K562 (cell line): ENCODE measurements at regions not wholly inside any gene's neighbourhood (a gene's known extent, or its start where the extent isn't known, plus 50 kb on each side); places are given as distances from the start of the nearest gene placed in this dataset.

Source experiments
- EP300 ChIP-seq: IDR thresholded peaks from 2 replicates; pipeline ENCODE4 v1.6.1; 2012; ENCODE audit warnings: low read length, improper control_type of control experiment
- HDAC2 ChIP-seq: fragments of 450-650 bp; IDR thresholded peaks from 2 replicates; pipeline ENCODE4 v1.6.1; 2016; ENCODE audit warnings: mild to moderate bottlenecking
- MAFK ChIP-seq: IDR thresholded peaks from 2 replicates; pipeline ENCODE4 v1.6.1; 2011; ENCODE audit warnings: low read length, improper control_type of control experiment
- REST ChIP-seq, 2 experiments: fragments of 450-650 bp; formaldehyde crosslinking in 1 of 2; IDR thresholded peaks; 2 replicates each; pipeline versions ENCODE4 v1.4.0 to v1.6.1; 2014 to 2020; ENCODE audit warnings: mild to moderate bottlenecking in 2 of 2, borderline replicate concordance in 1 of 2, low read depth in 1 of 2
- TF ChIP-seq, protein P1 (sequence below): fragments of 450-650 bp; formaldehyde crosslinking; IDR thresholded peaks from 2 replicates; pipeline ENCODE4 v1.4.0; 2022; ENCODE audit warnings: missing genetic modification characterization

- TF ChIP-seq HDAC2 (no peak), EP300 (no peak), REST (IDR thresholded peaks at IDR 0.05; ENCODE audit: borderline replicate concordance) (no peak), REST (CRISPR knock-in tag; IDR thresholded peaks at IDR 0.05; ENCODE audit: low read depth) (no peak), MAFK (no peak)
- TF ChIP-seq, protein P1, sequence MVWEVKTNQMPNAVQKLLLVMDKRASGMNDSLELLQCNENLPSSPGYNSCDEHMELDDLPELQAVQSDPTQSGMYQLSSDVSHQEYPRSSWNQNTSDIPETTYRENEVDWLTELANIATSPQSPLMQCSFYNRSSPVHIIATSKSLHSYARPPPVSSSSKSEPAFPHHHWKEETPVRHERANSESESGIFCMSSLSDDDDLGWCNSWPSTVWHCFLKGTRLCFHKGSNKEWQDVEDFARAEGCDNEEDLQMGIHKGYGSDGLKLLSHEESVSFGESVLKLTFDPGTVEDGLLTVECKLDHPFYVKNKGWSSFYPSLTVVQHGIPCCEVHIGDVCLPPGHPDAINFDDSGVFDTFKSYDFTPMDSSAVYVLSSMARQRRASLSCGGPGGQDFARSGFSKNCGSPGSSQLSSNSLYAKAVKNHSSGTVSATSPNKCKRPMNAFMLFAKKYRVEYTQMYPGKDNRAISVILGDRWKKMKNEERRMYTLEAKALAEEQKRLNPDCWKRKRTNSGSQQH (CRISPR knock-in tag): no peak
Measured at GRCh38 chr1:104761961-104762570, 1012.4 kb downstream of the AMY1C start.
